WERI-Rb-1 (cell line): ENCODE measurements at regions not wholly inside any gene's neighbourhood (a gene's known extent, or its start where the extent isn't known, plus 50 kb on each side); places are given as distances from the start of the nearest gene placed in this dataset.

Experiments
- DNase-seq: peaks from one replicate; pipeline ENCODE4 v3.0.0-alpha.2; 2020
- H3K27ac ChIP-seq: fragments of 250-450 bp; sonication (Bioruptor Pico); 2 replicates; pipeline ENCODE4 v1.5.1; 2020; ENCODE audit warnings: mild to moderate bottlenecking, moderate library complexity
- H3K27me3 ChIP-seq: fragments of 250-450 bp; sonication (Bioruptor Pico); 2 replicates; pipeline ENCODE4 v1.5.1; 2021; ENCODE audit warnings: mild to moderate bottlenecking, low read depth, moderate library complexity; ENCODE audit not compliant: insufficient read depth, severe bottlenecking
- H3K36me3 ChIP-seq: fragments of 250-450 bp; sonication (Bioruptor Pico); 2 replicates; pipeline ENCODE4 v1.5.1; 2020; ENCODE audit warnings: mild to moderate bottlenecking, moderate library complexity
- H3K4me3 ChIP-seq: 2 replicates; pipeline ENCODE4 v1.5.1; 2011; ENCODE audit warnings: low read depth, mild to moderate bottlenecking, control low read depth, low read length
- H3K9me3 ChIP-seq: fragments of 250-450 bp; sonication (Bioruptor Pico); 2 replicates; pipeline ENCODE4 v1.5.1; 2021; ENCODE audit warnings: mild to moderate bottlenecking, moderate library complexity; ENCODE audit not compliant: severe bottlenecking
- TF ChIP-seq, protein P1 (sequence below): IDR thresholded peaks from 2 replicates; pipeline ENCODE4 v1.5.1; 2011; ENCODE audit warnings: low read depth, mild to moderate bottlenecking, control low read depth, inconsistent platforms, low read length

DNA sequence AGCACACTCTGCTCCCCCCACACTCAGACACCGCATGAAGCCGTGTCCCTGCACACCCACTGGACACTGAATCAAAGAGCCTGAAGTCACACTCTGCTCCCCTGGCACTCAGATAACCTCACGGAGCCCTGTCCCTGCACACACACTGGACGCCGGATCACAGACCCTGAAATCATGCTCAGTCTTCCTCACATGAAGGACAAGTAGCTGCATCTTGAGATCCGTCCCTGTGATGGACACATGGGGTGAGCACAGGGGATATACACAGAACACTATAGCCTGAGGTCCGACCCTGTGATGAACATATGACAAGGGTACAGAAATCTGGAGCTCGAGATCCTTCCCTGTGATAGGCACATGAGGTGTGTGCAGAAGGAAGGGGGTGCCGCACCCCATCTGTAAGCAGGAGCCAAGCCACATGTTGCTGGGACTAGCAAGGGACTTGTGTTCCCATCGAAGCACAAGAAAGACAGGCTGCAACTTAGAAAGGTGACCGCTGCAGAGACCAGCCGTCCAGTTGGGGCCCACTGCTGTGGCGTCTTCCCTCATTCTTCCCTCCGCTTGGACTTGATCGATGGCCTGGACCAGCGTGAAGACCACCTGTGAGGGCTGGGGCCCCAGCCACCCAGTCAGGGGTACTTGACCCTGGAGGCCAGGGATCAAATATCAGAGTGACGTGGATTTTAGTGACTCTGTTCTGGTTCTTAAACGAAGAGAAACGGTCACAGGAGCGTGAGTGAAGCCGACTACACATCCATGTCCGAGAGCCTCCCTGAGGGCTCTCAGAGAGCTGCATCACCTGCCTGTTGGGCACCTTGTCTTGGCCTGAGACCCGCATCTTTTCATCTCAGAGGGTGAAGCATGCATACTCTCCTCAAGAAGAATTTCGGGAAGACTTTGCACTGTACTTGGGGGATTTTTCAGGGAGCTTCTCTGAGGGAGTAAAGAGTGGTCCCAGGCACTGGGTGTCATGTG, 391.7 kb upstream of the SALL3 start:
- no peaks in the 10 kb centered on the region for H3K9me3 ChIP-seq
- TF ChIP-seq, protein P1, sequence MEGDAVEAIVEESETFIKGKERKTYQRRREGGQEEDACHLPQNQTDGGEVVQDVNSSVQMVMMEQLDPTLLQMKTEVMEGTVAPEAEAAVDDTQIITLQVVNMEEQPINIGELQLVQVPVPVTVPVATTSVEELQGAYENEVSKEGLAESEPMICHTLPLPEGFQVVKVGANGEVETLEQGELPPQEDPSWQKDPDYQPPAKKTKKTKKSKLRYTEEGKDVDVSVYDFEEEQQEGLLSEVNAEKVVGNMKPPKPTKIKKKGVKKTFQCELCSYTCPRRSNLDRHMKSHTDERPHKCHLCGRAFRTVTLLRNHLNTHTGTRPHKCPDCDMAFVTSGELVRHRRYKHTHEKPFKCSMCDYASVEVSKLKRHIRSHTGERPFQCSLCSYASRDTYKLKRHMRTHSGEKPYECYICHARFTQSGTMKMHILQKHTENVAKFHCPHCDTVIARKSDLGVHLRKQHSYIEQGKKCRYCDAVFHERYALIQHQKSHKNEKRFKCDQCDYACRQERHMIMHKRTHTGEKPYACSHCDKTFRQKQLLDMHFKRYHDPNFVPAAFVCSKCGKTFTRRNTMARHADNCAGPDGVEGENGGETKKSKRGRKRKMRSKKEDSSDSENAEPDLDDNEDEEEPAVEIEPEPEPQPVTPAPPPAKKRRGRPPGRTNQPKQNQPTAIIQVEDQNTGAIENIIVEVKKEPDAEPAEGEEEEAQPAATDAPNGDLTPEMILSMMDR = no peak
- no peak overlapping the region for H3K27ac ChIP-seq
- H3K27me3 ChIP-seq = no peaks in the 10 kb centered on the region
- no peak overlapping the region for H3K4me3 ChIP-seq
- no peaks in the 10 kb centered on the region for H3K36me3 ChIP-seq
- no peak for DNase-seq

DNA sequence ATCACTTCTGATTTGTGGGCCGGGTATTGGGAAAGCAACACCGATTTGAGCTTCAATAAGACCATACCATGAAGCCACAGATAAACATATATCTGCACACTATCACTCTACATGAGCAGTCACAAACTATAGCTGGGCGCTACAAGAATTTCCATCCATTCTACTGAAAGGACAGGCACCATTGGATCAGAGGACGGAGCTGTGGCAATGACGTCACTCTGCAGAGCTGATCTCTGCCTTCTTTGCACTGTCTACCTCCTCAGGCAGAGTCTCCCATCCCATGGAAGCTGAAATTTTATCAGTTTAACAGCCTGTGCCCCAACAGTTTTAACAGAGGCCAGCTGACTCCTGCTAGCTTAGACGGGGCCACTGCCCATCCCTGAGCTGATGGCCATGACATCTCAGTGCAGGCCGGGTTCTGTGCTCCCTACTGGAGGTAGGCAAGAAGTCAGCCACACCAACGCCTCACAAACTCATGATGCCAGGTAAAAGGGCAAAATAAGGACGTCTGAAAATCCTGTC, 389.6 kb upstream of the SALL3 start:
- Histone ChIP-seq H3K4me3 (no peak overlapping the region), H3K9me3 (peaks cover 3% of the 10 kb centered on the region), H3K36me3 (no peaks in the 10 kb centered on the region), H3K27ac (no peak overlapping the region), H3K27me3 (no peaks in the 10 kb centered on the region)
- DNase-seq = no peak
- TF ChIP-seq, protein P1 = no peak

DNA sequence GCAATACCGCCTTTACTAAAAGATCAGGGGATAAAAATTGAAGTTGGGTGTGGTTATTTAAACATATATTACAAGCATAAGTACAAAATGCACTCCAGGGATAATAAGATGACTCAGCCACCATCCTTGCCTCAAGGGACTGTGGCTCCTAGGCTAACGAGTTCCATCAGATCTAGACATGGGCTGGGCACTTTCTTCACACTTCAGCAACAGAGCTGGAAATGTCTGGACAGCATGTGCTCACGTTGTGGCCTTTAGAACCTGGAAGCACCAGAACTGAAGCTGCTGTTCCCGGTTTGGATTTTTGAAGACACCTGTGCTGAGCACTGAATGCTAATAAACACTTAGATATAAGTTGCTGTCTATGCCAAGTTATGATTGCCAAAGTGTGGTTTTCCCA, 384.2 kb upstream of the SALL3 start:
- peaks cover 3% of the 10 kb centered on the region for H3K9me3 ChIP-seq
- DNase-seq = no peak
- no peaks in the 10 kb centered on the region for H3K27me3 ChIP-seq
- no peaks in the 10 kb centered on the region for H3K36me3 ChIP-seq
- H3K4me3 ChIP-seq = no peak overlapping the region
- TF ChIP-seq, protein P1 = no peak
- no peak overlapping the region for H3K27ac ChIP-seq

DNA sequence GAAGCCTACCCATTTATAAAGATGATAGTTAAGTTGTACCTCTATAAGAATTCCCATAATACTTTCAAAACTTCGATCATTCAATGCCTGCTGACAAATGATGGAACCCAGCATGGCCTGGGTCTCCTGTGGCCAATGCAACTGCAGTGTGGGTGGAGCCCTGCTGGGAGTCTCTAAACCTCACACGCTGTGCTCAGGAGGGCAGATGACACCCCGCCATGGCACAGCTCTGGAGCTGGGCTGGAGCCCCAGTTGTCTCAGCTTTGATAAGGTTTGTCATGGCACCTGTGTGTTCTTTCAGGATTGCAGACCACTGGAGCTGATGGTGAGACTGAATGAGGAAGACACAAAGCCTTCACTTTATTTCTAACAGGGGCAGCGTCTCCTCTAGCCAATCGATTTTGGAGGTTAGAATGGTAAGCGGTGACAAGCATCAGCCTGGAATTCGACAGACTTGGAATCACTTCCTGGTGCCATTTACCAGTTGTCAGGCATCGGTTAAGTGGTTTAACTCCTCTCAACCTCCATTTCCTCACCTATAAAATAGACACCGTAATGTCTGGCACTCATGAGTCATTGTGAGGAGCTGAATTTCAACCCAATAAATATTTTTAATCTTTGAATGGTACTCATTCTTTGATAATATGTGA, 383.6 kb upstream of the SALL3 start:
- Histone ChIP-seq H3K36me3 (no peaks in the 10 kb centered on the region), H3K9me3 (peaks cover 3% of the 10 kb centered on the region), H3K27ac (no peak overlapping the region), H3K4me3 (no peak overlapping the region), H3K27me3 (no peaks in the 10 kb centered on the region)
- TF ChIP-seq, protein P1 = no peak
- no peak for DNase-seq

DNA sequence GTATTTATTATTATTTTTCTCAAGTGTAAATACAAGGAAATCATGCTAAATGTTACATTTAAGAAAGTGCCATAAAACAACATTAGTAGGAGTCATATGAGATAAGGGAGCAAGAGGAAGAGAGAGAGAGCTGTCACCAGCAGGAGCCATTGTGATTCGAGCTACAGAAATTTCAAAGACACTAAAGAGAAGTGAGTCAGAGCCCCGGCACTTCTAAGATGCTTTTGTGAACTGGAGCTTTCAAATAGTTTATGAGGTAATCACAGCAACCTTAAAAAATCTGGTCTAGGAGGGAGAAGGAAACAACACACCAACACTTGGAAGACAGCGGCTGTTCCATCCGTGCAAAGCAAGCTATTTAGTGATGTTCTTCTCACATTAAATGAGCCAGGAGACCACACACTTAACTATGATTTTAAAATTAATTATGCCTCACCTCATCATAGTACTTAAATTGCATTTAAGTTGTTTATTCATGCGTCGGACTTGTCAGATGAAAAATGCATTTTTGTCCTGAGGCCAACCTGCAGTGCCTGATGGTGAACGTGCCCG, 382.7 kb upstream of the SALL3 start:
- Histone ChIP-seq H3K27ac (no peak overlapping the region), H3K9me3 (peaks cover 3% of the 10 kb centered on the region), H3K4me3 (no peak overlapping the region), H3K27me3 (no peaks in the 10 kb centered on the region), H3K36me3 (no peaks in the 10 kb centered on the region)
- DNase-seq = no peak
- TF ChIP-seq, protein P1 = no peak
